A673 (cell line): ENCODE measurements at regions not wholly inside any gene's neighbourhood (a gene's known extent, or its start where the extent isn't known, plus 50 kb on each side); places are given as distances from the start of the nearest gene placed in this dataset.

Experiments used
- BruUV-seq: library from RNA; stranded (reverse); fragments of 400-500 nt; replicated peaks from 2 replicates; lab custom pipeline; 2021; lab: Mats Ljungman, UMichigan
- CTCF ChIA-PET: fragments of 300-600 bp; sonication (Branson Sonifier 250); formaldehyde crosslinking; loops from one replicate; lab custom pipeline; 2022; ENCODE audit warnings: antibody characterized with exemption; lab: Charles Lee
- POLR2A ChIA-PET: fragments of 300-600 bp; sonication (Branson Sonifier 250); formaldehyde crosslinking; loops from one replicate; lab custom pipeline; 2022; ENCODE audit warnings: antibody characterized with exemption; ENCODE audit not compliant: low non-redundant PET; lab: Charles Lee
- DNase-seq: peaks from one replicate; pipeline ENCODE4 v3.0.0-alpha.2; 2015; ENCODE audit warnings: low spot score
- H3K27ac ChIP-seq: fragments of 200-600 bp; sonication (generic); 2 replicates; pipeline ENCODE4 v1.5.1; 2016; ENCODE audit warnings: mixed run types, low read depth, mild to moderate bottlenecking, mixed read lengths, antibody characterized with exemption, low read length; ENCODE audit not compliant: poor library complexity, severe bottlenecking
- H3K27me3 ChIP-seq: fragments of 200-600 bp; sonication (generic); replicated peaks from 2 replicates; pipeline ENCODE4 v1.6.1; 2017; ENCODE audit warnings: mixed run types, low read depth, mild to moderate bottlenecking, mixed read lengths, antibody characterized with exemption, low read length; ENCODE audit not compliant: insufficient read depth, poor library complexity
- H3K36me3 ChIP-seq: fragments of 200-600 bp; sonication (generic); 2 replicates; pipeline ENCODE4 v1.6.1; 2016; ENCODE audit warnings: mixed run types, mild to moderate bottlenecking, mixed read lengths, antibody characterized with exemption, low read length; ENCODE audit not compliant: insufficient read depth, poor library complexity, severe bottlenecking
- H3K4me1 ChIP-seq: fragments of 200-600 bp; sonication (generic); 2 replicates; pipeline ENCODE4 v1.6.1; 2017; ENCODE audit warnings: mixed run types, mild to moderate bottlenecking, mixed read lengths, antibody characterized with exemption, low read length; ENCODE audit not compliant: insufficient read depth, poor library complexity, severe bottlenecking
- H3K4me3 ChIP-seq: fragments of 200-600 bp; sonication (generic); 2 replicates; pipeline ENCODE4 v1.5.1; 2016; ENCODE audit warnings: low read depth, mixed run types, mild to moderate bottlenecking, mixed read lengths, low read length; ENCODE audit not compliant: poor library complexity, severe bottlenecking
- H3K9me3 ChIP-seq: fragments of 200-600 bp; sonication (generic); 2 replicates; pipeline ENCODE4 v1.6.1; 2016; ENCODE audit warnings: mixed run types, low read depth, mild to moderate bottlenecking, mixed read lengths, antibody characterized with exemption, low read length; ENCODE audit not compliant: poor library complexity, severe bottlenecking
- CTCF ChIP-seq: fragments of 300-800, 200-600 bp; sonication (generic); conservative IDR thresholded peaks from 2 replicates; pipeline ENCODE4 v1.5.1; 2017; ENCODE audit warnings: low read depth, mild to moderate bottlenecking, antibody characterized with exemption, low read length, moderate library complexity, mixed read lengths
- EZH2 ChIP-seq: fragments of 200-600 bp; sonication (generic); IDR thresholded peaks from 2 replicates; pipeline ENCODE4 v1.6.1; 2017; ENCODE audit warnings: borderline replicate concordance, low read depth, mild to moderate bottlenecking, mixed read lengths, antibody characterized with exemption, low read length; ENCODE audit not compliant: poor library complexity, severe bottlenecking
- intact Hi-C: fragments of 100-400 bp; cut with micrococcal nuclease; formaldehyde crosslinking; loops from one replicate; pipeline ENCODE4 v1.10.0; 2022; ENCODE audit not compliant: unreplicated experiment

GRCh38 chr7:149683898-149684297 lies 89.5 kb downstream of the ZNF467 start:
- H3K36me3 ChIP-seq, result no peaks in the 10 kb centered on the region
- peaks cover 6% of the 10 kb centered on the region for H3K27me3 ChIP-seq
- POLR2A ChIA-PET, result no interaction called here
- no peak for DNase-seq
- intact Hi-C loops, result no loop called here
- BruUV-seq, result no TSS peak
- no peaks in the 10 kb centered on the region for H3K9me3 ChIP-seq
- TF ChIP-seq EZH2, result no peak
- TF ChIP-seq CTCF, result no peak
- no peaks in the 10 kb centered on the region for H3K4me1 ChIP-seq
- no peak overlapping the region for H3K4me3 ChIP-seq
- H3K27ac ChIP-seq, result no peak overlapping the region
- CTCF ChIA-PET, result no interaction called here

GRCh38 chr7:149683181-149683580 lies 90.2 kb downstream of the ZNF467 start:
- TF ChIP-seq EZH2, result no peak
- TF ChIP-seq CTCF, result no peak
- no peaks in the 10 kb centered on the region for H3K4me1 ChIP-seq
- BruUV-seq, result no TSS peak
- intact Hi-C loops, result no loop called here
- H3K4me3 ChIP-seq, result no peak overlapping the region
- peaks cover 6% of the 10 kb centered on the region for H3K27me3 ChIP-seq
- POLR2A ChIA-PET, result no interaction called here
- no peak for DNase-seq
- CTCF ChIA-PET, result no interaction called here
- no peaks in the 10 kb centered on the region for H3K36me3 ChIP-seq
- H3K27ac ChIP-seq, result no peak overlapping the region
- no peaks in the 10 kb centered on the region for H3K9me3 ChIP-seq

- Histone ChIP-seq H3K4me3 (no peak overlapping the region), H3K9me3 (no peaks in the 10 kb centered on the region), H3K27me3 (peaks cover 6% of the 10 kb centered on the region), H3K27ac (no peak overlapping the region), H3K4me1 (no peaks in the 10 kb centered on the region), H3K36me3 (no peaks in the 10 kb centered on the region)
- POLR2A ChIA-PET, result no interaction called here
- TF ChIP-seq EZH2 (no peak), CTCF (no peak)
- DNase-seq, result no peak
- intact Hi-C loops, result no loop called here
- CTCF ChIA-PET, result no interaction called here
- no TSS peak for BruUV-seq
Observed at GRCh38 chr7:149682038-149682437, 91.3 kb downstream of the ZNF467 start.
